ENCODE measurements at regions not wholly inside any gene's neighbourhood (a gene's known extent, or its start where the extent isn't known, plus 50 kb on each side); places are given as distances from the start of the nearest gene placed in this dataset.
A peak's percentile ranks its signal among the peaks of the same experiment; 100 is the strongest.

GRCh38 chr11:86861810-86862209, 61.5 kb downstream of the PRSS23 start:
- DNase-seq (ENCODE audit: low read depth in 1 of 2, low spot score in 1 of 2) (peak in 1 of 2 experiments; percentile 11), ATAC-seq (peak; percentile 27 to 79; a peak in 4 of 6 replicates), FAIRE-seq (no peak)
- Histone ChIP-seq H3K4me3 (no peak overlapping the region), H3K4me1 (no peaks in the 10 kb centered on the region), H3K9me3 (no peaks in the 10 kb centered on the region), H3K4me2 (no peak overlapping the region), H3K27ac (no peak overlapping the region)
- TF ChIP-seq MYC (IDR thresholded peaks at IDR 0.05; ENCODE audit: borderline replicate concordance, low read length), result no peak
- TF ChIP-seq BHLHE40 (IDR thresholded peaks at IDR 0.05; ENCODE audit: low read depth, low read length), result no peak
- 0 out of 3 replicates have a peak, but pooled peaks have one; percentile 11 for TF ChIP-seq CTCF (IDR thresholded peaks at IDR 0.05)
- no peak for TF ChIP-seq EHF (CRISPR knock-in tag; IDR thresholded peaks at IDR 0.05)
- no peak for TF ChIP-seq JUN (IDR thresholded peaks at IDR 0.05)
- no peak for TF ChIP-seq ZFP36 (IDR thresholded peaks at IDR 0.05; ENCODE audit: borderline replicate concordance, partially characterized antibody)
- no peak for TF ChIP-seq JUNB (IDR thresholded peaks at IDR 0.05)
- TF ChIP-seq CHD4 (IDR thresholded peaks at IDR 0.05; ENCODE audit: borderline replicate concordance), result no peak
- TF ChIP-seq RAD21 (conservative IDR thresholded peaks at IDR 0.05 in 1 of 2, IDR thresholded peaks at IDR 0.05 in 1 of 2), result peak in 1 of 2 experiments; percentile 54; a peak in 2 of 5 replicates
- no peak for TF ChIP-seq TFCP2L1 (CRISPR knock-in tag; IDR thresholded peaks at IDR 0.05)
- no peak for TF ChIP-seq E2F6 (IDR thresholded peaks at IDR 0.05; ENCODE audit: borderline replicate concordance, low read depth)
- no peak for TF ChIP-seq ESRRA (IDR thresholded peaks at IDR 0.05; ENCODE audit: borderline replicate concordance, low read length)
- TF ChIP-seq USF2 (IDR thresholded peaks at IDR 0.05), result no peak
- no peak for TF ChIP-seq HOXA7 (CRISPR knock-in tag; IDR thresholded peaks at IDR 0.05)
- TF ChIP-seq EHMT2 (IDR thresholded peaks at IDR 0.05; ENCODE audit: low read depth), result no peak
- TF ChIP-seq NR3C1 (IDR thresholded peaks at IDR 0.05), result no peak
- TF ChIP-seq POLR2AphosphoS2 (conservative IDR thresholded peaks at IDR 0.05; ENCODE audit: low read length), result no peak
- WGBS (ENCODE audit: missing lambda C conversion rate), result 73% methylated on average over 6 of the region's 6 CpGs
- CTCF ChIA-PET, result no interaction called here
- POLR2A ChIA-PET, result no interaction called here

GRCh38 chr11:86863476-86863875, 63.1 kb downstream of the PRSS23 start:
- Histone ChIP-seq H3K9me3 (no peaks in the 10 kb centered on the region), H3K4me2 (no peak overlapping the region), H3K4me1 (no peaks in the 10 kb centered on the region), H3K4me3 (no peak overlapping the region), H3K27ac (no peak overlapping the region)
- FAIRE-seq, result no peak
- ATAC-seq, result no peak
- POLR2A ChIA-PET, result no interaction called here
- TF ChIP-seq JUN (IDR thresholded peaks at IDR 0.05) (no peak), HMGXB4 (CRISPR knock-in tag; IDR thresholded peaks at IDR 0.05; ENCODE audit: borderline replicate concordance) (no peak), ZFP36 (IDR thresholded peaks at IDR 0.05; ENCODE audit: borderline replicate concordance, partially characterized antibody) (no peak)
- CTCF ChIA-PET, result interaction anchor here (11.3 kb wide), 1 partner anchor 56 kb away, joined by 208 read pairs; no protein-coding TSS in a partner anchor
- DNase-seq (ENCODE audit: low read depth in 1 of 2, low spot score in 1 of 2), result no peak
- 32% methylated on average over 2 of the region's 2 CpGs for WGBS (ENCODE audit: missing lambda C conversion rate)

GRCh38 chr11:86865436-86865835, 65.1 kb downstream of the PRSS23 start:
- CTCF ChIA-PET, result interaction anchor here (1.6 to 11.3 kb wide), 2 partner anchors 54 to 74 kb away, joined by 5 to 208 read pairs; no protein-coding TSS in a partner anchor
- FAIRE-seq, result no peak
- TF ChIP-seq PHF8 (IDR thresholded peaks at IDR 0.05; ENCODE audit: borderline replicate concordance, low read depth) (no peak), TFCP2L1 (CRISPR knock-in tag; IDR thresholded peaks at IDR 0.05) (no peak), USF2 (IDR thresholded peaks at IDR 0.05) (no peak), ATOH8 (CRISPR knock-in tag; IDR thresholded peaks at IDR 0.05; ENCODE audit: low read depth) (no peak), MYC (IDR thresholded peaks at IDR 0.05; ENCODE audit: borderline replicate concordance, low read length) (no peak), MAX (IDR thresholded peaks at IDR 0.05) (no peak), KDM5A (IDR thresholded peaks at IDR 0.05) (no peak)

More at GRCh38 chr11:86865436-86865835, 65.1 kb downstream of the PRSS23 start:
- Histone ChIP-seq H3K4me2 (no peak overlapping the region), H3K4me1 (no peaks in the 10 kb centered on the region), H3K27ac (no peak overlapping the region), H3K4me3 (no peak overlapping the region), H3K9me3 (no peaks in the 10 kb centered on the region)
- ATAC-seq, result no peak
- POLR2A ChIA-PET, result no interaction called here
- WGBS (ENCODE audit: missing lambda C conversion rate), result 63% methylated on average over 1 of the region's 1 CpG
- no peak for DNase-seq (ENCODE audit: low read depth in 1 of 2, low spot score in 1 of 2)
